A673 (cell line): ENCODE measurements at regions not wholly inside any gene's neighbourhood (a gene's known extent, or its start where the extent isn't known, plus 50 kb on each side); places are given as distances from the start of the nearest gene placed in this dataset.
A peak's percentile ranks its signal among the peaks of the same experiment; 100 is the strongest.

Experiments
- BruUV-seq: library from RNA; stranded (reverse); fragments of 400-500 nt; replicated peaks from 2 replicates; lab custom pipeline; 2021; lab: Mats Ljungman, UMichigan
- CTCF ChIA-PET: fragments of 300-600 bp; sonication (Branson Sonifier 250); formaldehyde crosslinking; loops from one replicate; lab custom pipeline; 2022; ENCODE audit warnings: antibody characterized with exemption; lab: Charles Lee
- POLR2A ChIA-PET: fragments of 300-600 bp; sonication (Branson Sonifier 250); formaldehyde crosslinking; loops from one replicate; lab custom pipeline; 2022; ENCODE audit warnings: antibody characterized with exemption; ENCODE audit not compliant: low non-redundant PET; lab: Charles Lee
- DNase-seq: peaks from one replicate; pipeline ENCODE4 v3.0.0-alpha.2; 2015; ENCODE audit warnings: low spot score
- H3K27ac ChIP-seq: fragments of 200-600 bp; sonication (generic); 2 replicates; pipeline ENCODE4 v1.5.1; 2016; ENCODE audit warnings: mixed run types, low read depth, mild to moderate bottlenecking, mixed read lengths, antibody characterized with exemption, low read length; ENCODE audit not compliant: poor library complexity, severe bottlenecking
- H3K27me3 ChIP-seq: fragments of 200-600 bp; sonication (generic); replicated peaks from 2 replicates; pipeline ENCODE4 v1.6.1; 2017; ENCODE audit warnings: mixed run types, low read depth, mild to moderate bottlenecking, mixed read lengths, antibody characterized with exemption, low read length; ENCODE audit not compliant: insufficient read depth, poor library complexity
- H3K36me3 ChIP-seq: fragments of 200-600 bp; sonication (generic); 2 replicates; pipeline ENCODE4 v1.6.1; 2016; ENCODE audit warnings: mixed run types, mild to moderate bottlenecking, mixed read lengths, antibody characterized with exemption, low read length; ENCODE audit not compliant: insufficient read depth, poor library complexity, severe bottlenecking
- H3K4me1 ChIP-seq: fragments of 200-600 bp; sonication (generic); 2 replicates; pipeline ENCODE4 v1.6.1; 2017; ENCODE audit warnings: mixed run types, mild to moderate bottlenecking, mixed read lengths, antibody characterized with exemption, low read length; ENCODE audit not compliant: insufficient read depth, poor library complexity, severe bottlenecking
- H3K4me3 ChIP-seq: fragments of 200-600 bp; sonication (generic); 2 replicates; pipeline ENCODE4 v1.5.1; 2016; ENCODE audit warnings: low read depth, mixed run types, mild to moderate bottlenecking, mixed read lengths, low read length; ENCODE audit not compliant: poor library complexity, severe bottlenecking
- H3K9me3 ChIP-seq: fragments of 200-600 bp; sonication (generic); 2 replicates; pipeline ENCODE4 v1.6.1; 2016; ENCODE audit warnings: mixed run types, low read depth, mild to moderate bottlenecking, mixed read lengths, antibody characterized with exemption, low read length; ENCODE audit not compliant: poor library complexity, severe bottlenecking
- EZH2 ChIP-seq: fragments of 200-600 bp; sonication (generic); IDR thresholded peaks from 2 replicates; pipeline ENCODE4 v1.6.1; 2017; ENCODE audit warnings: borderline replicate concordance, low read depth, mild to moderate bottlenecking, mixed read lengths, antibody characterized with exemption, low read length; ENCODE audit not compliant: poor library complexity, severe bottlenecking
- intact Hi-C: fragments of 100-400 bp; cut with micrococcal nuclease; formaldehyde crosslinking; loops from one replicate; pipeline ENCODE4 v1.10.0; 2022; ENCODE audit not compliant: unreplicated experiment
- TF ChIP-seq, protein P1 (sequence below): fragments of 300-800, 200-600 bp; sonication (generic); conservative IDR thresholded peaks from 2 replicates; pipeline ENCODE4 v1.5.1; 2017; ENCODE audit warnings: low read depth, mild to moderate bottlenecking, antibody characterized with exemption, low read length, moderate library complexity, mixed read lengths

DNA sequence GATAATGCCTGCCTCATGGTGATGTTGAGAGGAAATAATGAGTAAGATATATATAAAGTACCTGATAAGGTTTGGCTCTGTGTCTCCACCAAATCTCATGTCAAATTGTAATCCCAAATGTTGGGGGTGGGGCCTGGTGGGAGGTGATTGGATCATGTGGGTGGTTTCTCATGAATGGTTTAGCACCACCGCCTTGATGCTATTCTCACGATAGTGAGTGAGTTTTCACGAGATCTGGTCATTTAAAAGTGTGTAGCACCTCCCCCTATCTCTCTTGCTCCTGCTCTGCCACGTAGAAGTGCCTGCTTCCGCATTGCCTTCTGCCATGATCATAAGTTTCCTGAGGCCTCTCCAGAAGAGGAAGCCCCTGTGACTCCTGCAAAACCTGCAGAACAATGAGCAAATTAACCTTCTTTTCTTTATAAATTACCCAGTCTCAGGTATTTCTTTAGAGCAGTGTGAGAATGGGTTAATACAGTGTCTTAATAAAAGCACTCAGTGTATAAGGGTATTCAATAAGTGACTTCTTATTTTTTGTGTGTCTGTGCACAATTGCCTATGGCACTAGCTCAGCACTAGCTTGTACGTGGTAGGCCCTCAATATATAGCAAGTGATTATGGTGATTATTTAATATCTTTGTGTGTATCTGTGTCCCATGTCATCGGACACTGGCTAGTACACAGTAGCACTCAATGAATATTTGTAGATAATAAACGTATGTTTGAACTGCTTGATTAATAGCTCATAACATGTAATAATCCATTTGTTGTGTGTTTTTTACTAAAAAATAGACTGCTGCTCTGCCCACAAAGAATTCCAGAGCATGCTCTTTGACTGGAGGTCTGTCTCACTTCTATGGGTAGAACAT lies 138.1 kb upstream of the LMNTD1 start:
- BruUV-seq, result no TSS peak
- ChIA-PET CTCF (no interaction called here), POLR2A (no interaction called here)
- TF ChIP-seq EZH2, result no peak
- TF ChIP-seq, protein P1, sequence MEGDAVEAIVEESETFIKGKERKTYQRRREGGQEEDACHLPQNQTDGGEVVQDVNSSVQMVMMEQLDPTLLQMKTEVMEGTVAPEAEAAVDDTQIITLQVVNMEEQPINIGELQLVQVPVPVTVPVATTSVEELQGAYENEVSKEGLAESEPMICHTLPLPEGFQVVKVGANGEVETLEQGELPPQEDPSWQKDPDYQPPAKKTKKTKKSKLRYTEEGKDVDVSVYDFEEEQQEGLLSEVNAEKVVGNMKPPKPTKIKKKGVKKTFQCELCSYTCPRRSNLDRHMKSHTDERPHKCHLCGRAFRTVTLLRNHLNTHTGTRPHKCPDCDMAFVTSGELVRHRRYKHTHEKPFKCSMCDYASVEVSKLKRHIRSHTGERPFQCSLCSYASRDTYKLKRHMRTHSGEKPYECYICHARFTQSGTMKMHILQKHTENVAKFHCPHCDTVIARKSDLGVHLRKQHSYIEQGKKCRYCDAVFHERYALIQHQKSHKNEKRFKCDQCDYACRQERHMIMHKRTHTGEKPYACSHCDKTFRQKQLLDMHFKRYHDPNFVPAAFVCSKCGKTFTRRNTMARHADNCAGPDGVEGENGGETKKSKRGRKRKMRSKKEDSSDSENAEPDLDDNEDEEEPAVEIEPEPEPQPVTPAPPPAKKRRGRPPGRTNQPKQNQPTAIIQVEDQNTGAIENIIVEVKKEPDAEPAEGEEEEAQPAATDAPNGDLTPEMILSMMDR, result no peak
- peaks cover 14% of the 10 kb centered on the region for H3K4me1 ChIP-seq
- no peak for DNase-seq
- no peak overlapping the region for H3K27ac ChIP-seq
- intact Hi-C loops, result no loop called here
- H3K27me3 ChIP-seq, result no peaks in the 10 kb centered on the region
- no peaks in the 10 kb centered on the region for H3K36me3 ChIP-seq
- H3K9me3 ChIP-seq, result no peaks in the 10 kb centered on the region
- no peak overlapping the region for H3K4me3 ChIP-seq

DNA sequence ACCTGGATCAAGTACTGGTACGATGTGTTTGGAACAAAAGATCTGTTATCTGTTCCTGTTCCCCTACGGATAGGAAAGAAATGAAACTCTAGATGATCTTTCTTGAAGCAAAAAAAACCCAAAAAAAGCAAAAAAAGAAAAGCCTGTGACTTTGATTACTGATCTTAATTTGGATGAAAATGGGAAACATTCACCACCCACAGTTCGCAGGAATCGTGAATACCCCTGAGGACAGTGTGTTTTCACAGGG lies 138.7 kb upstream of the LMNTD1 start:
- TF ChIP-seq, protein P1, result no peak
- TF ChIP-seq EZH2, result no peak
- Histone ChIP-seq H3K4me1 (peaks cover 14% of the 10 kb centered on the region), H3K27me3 (no peaks in the 10 kb centered on the region), H3K9me3 (no peaks in the 10 kb centered on the region), H3K27ac (no peak overlapping the region), H3K36me3 (no peaks in the 10 kb centered on the region), H3K4me3 (no peak overlapping the region)
- intact Hi-C loops, result no loop called here
- ChIA-PET CTCF (no interaction called here), POLR2A (no interaction called here)
- no TSS peak for BruUV-seq
- no peak for DNase-seq

DNA sequence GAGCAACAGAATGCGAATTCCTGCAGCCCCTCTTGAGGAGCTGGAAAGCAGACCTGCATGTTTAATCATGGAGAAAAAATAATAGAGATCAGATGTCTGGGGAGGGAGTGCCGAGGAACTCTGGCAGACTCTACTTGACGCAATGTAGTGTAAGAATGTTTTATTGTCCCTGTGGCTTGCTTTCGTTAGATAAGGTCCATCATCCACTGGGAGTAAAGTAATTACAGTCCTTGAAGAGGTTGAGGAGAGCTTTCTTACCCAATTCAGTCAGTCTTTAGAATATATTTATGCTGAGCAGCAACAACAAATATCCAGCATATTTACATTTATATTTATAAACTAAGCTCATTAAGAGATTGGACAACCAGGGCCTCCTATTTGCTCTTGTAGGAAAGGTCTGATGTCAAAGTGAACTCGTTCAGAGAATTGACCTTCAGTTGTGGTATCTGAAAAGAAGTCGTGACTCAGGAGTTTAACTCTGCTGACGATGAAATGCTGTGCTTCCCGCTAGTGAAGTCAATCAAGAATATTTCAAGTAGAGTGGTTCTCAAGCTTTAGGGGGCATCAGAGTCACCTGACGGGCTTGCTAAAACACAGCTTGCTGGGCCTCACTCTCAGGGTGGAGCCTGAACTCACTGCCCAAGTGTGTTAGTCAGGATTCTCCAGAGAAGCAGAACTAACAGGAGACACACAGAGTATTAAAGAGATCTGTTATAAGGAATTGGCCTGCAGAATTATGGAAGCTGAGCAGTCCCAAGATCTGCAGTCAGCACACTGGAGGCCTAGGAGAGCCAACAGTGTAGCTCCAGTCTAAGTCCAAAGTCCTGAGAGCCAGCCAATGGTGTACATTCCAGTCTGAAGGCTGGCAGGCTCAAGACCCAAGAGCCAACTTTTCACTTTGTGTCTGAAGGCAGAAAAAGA lies 139.3 kb upstream of the LMNTD1 start:
- Histone ChIP-seq H3K9me3 (no peaks in the 10 kb centered on the region), H3K4me1 (peaks cover 14% of the 10 kb centered on the region), H3K27ac (no peak overlapping the region), H3K4me3 (no peak overlapping the region), H3K36me3 (no peaks in the 10 kb centered on the region), H3K27me3 (no peaks in the 10 kb centered on the region)
- CTCF ChIA-PET, result no interaction called here
- peak; percentile 5 for DNase-seq
- intact Hi-C loops, result no loop called here
- TF ChIP-seq, protein P1, result no peak
- TF ChIP-seq EZH2, result no peak
- POLR2A ChIA-PET, result interaction anchor here (0.5 kb wide), 1 partner anchor 307 kb away, joined by 9 read pairs; no protein-coding TSS in a partner anchor
- no TSS peak for BruUV-seq
